Liver (tissue), 3 donors: ENCODE measurements at regions not wholly inside any gene's neighbourhood (a gene's known extent, or its start where the extent isn't known, plus 50 kb on each side); places are given as distances from the start of the nearest gene placed in this dataset.

Experiments used
- FOXA1 ChIP-seq: IDR thresholded peaks from 2 replicates; pipeline ENCODE4 v1.6.1; 2016; ENCODE audit warnings: antibody characterized with exemption
- GABPA ChIP-seq, 2 donors: IDR thresholded peaks in 1 of 2; conservative IDR thresholded peaks in 1 of 2; 2 replicates each; pipeline ENCODE4 v1.6.1; 2016; ENCODE audit warnings: antibody characterized with exemption in 2 of 2, mild to moderate bottlenecking in 1 of 2, moderate library complexity in 1 of 2
- JUND ChIP-seq, 2 donors: IDR thresholded peaks; 2 replicates each; pipeline ENCODE4 v1.6.1; 2016; ENCODE audit warnings: antibody characterized with exemption in 2 of 2
- RAD21 ChIP-seq, 2 donors: IDR thresholded peaks; 2 replicates each; pipeline ENCODE4 v1.6.1; 2016; ENCODE audit warnings: antibody characterized with exemption in 2 of 2, mild to moderate bottlenecking in 2 of 2
- TF ChIP-seq, protein P1 (sequence below): IDR thresholded peaks from 2 replicates; pipeline ENCODE4 v1.6.1; 2016; ENCODE audit warnings: antibody characterized with exemption, mild to moderate bottlenecking
- TF ChIP-seq, protein P2 (sequence below): fragments of 150-350 bp; IDR thresholded peaks from 2 replicates; pipeline ENCODE4 v1.5.1; 2017; ENCODE audit warnings: improper control_type of control experiment, low read depth, low read length; ENCODE audit not compliant: missing input control
- TF ChIP-seq, protein P3 (sequence below): IDR thresholded peaks from 2 replicates; pipeline ENCODE4 v1.6.1; 2016; ENCODE audit warnings: antibody characterized with exemption
- TF ChIP-seq, protein P4 (sequence below): IDR thresholded peaks from 2 replicates; pipeline ENCODE4 v1.6.1; 2016; ENCODE audit warnings: antibody characterized with exemption
- donor health status: healthy.
- donor health status: healthy.

DNA sequence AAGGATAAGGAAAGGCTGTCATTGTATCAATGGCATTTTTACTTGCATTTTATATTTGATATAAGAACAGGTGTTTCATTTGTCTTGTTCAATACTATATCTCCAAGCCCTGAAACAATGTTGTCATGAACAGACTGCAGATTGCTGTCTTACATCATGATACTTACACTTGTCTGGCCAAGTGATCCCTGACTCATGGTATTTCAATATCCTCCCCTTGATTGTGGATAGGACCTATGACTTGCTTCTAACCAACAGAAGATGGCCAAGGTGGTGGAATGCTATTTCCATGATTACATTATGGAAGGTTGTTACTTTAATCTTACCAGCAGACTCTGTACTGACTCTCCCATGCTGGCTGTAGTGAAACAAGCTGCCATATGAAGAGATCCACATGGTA, 471.1 kb downstream of the CCDC85A start:
- TF ChIP-seq, protein P1, sequence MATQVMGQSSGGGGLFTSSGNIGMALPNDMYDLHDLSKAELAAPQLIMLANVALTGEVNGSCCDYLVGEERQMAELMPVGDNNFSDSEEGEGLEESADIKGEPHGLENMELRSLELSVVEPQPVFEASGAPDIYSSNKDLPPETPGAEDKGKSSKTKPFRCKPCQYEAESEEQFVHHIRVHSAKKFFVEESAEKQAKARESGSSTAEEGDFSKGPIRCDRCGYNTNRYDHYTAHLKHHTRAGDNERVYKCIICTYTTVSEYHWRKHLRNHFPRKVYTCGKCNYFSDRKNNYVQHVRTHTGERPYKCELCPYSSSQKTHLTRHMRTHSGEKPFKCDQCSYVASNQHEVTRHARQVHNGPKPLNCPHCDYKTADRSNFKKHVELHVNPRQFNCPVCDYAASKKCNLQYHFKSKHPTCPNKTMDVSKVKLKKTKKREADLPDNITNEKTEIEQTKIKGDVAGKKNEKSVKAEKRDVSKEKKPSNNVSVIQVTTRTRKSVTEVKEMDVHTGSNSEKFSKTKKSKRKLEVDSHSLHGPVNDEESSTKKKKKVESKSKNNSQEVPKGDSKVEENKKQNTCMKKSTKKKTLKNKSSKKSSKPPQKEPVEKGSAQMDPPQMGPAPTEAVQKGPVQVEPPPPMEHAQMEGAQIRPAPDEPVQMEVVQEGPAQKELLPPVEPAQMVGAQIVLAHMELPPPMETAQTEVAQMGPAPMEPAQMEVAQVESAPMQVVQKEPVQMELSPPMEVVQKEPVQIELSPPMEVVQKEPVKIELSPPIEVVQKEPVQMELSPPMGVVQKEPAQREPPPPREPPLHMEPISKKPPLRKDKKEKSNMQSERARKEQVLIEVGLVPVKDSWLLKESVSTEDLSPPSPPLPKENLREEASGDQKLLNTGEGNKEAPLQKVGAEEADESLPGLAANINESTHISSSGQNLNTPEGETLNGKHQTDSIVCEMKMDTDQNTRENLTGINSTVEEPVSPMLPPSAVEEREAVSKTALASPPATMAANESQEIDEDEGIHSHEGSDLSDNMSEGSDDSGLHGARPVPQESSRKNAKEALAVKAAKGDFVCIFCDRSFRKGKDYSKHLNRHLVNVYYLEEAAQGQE, result no peak
- TF ChIP-seq, protein P2, sequence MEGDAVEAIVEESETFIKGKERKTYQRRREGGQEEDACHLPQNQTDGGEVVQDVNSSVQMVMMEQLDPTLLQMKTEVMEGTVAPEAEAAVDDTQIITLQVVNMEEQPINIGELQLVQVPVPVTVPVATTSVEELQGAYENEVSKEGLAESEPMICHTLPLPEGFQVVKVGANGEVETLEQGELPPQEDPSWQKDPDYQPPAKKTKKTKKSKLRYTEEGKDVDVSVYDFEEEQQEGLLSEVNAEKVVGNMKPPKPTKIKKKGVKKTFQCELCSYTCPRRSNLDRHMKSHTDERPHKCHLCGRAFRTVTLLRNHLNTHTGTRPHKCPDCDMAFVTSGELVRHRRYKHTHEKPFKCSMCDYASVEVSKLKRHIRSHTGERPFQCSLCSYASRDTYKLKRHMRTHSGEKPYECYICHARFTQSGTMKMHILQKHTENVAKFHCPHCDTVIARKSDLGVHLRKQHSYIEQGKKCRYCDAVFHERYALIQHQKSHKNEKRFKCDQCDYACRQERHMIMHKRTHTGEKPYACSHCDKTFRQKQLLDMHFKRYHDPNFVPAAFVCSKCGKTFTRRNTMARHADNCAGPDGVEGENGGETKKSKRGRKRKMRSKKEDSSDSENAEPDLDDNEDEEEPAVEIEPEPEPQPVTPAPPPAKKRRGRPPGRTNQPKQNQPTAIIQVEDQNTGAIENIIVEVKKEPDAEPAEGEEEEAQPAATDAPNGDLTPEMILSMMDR, result no peak
- no peak for TF ChIP-seq JUND (IDR thresholded peaks at IDR 0.05)
- TF ChIP-seq, protein P3, sequence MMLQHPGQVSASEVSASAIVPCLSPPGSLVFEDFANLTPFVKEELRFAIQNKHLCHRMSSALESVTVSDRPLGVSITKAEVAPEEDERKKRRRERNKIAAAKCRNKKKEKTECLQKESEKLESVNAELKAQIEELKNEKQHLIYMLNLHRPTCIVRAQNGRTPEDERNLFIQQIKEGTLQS, result no peak
- TF ChIP-seq FOXA1, result no peak
- no peak for TF ChIP-seq GABPA (IDR thresholded peaks at IDR 0.05 in 1 of 2, conservative IDR thresholded peaks at IDR 0.05 in 1 of 2)
- TF ChIP-seq, protein P4, sequence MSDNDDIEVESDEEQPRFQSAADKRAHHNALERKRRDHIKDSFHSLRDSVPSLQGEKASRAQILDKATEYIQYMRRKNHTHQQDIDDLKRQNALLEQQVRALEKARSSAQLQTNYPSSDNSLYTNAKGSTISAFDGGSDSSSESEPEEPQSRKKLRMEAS, result no peak
- TF ChIP-seq RAD21 (IDR thresholded peaks at IDR 0.05), result no peak
